Kidney tubule cell (primary cell): ENCODE measurements at regions not wholly inside any gene's neighbourhood (a gene's known extent, or its start where the extent isn't known, plus 50 kb on each side); places are given as distances from the start of the nearest gene placed in this dataset.
"Not testable (repeated sequence)": the region's sequence is repeated elsewhere in the genome, so short reads cannot be mapped to it uniquely, and the experiment has no call there.

Experiments used
- DNase-seq: peaks from one replicate; pipeline ENCODE4 v3.0.0-alpha.2; 2018; ENCODE audit warnings: low spot score

- no peak for DNase-seq
These were observed 50.7 kb upstream of the KLF7 start for GRCh38 chr2:207216457-207216856.

- DNase-seq = no peak
These were observed 51.7 kb upstream of the KLF7 start for GRCh38 chr2:207217442-207217841.

GRCh38 chr2:207219081-207219630 lies 53.4 kb upstream of the KLF7 start:
- DNase-seq = no peak

- DNase-seq = peak; percentile 72
These were observed 54.1 kb upstream of the KLF7 start for GRCh38 chr2:207219676-207220501.

- DNase-seq = no peak
These were observed 56.0 kb upstream of the KLF7 start for GRCh38 chr2:207221731-207222130.

- peak; percentile 89 for DNase-seq
These were observed 57.3 kb upstream of the KLF7 start for GRCh38 chr2:207223051-207223450.

- no peak for DNase-seq
These were observed 58.6 kb upstream of the KLF7 start for GRCh38 chr2:207224381-207224780.

GRCh38 chr2:207224791-207225482 lies 59.2 kb upstream of the KLF7 start:
- DNase-seq = no peak

GRCh38 chr2:207225773-207226172 lies 60.0 kb upstream of the KLF7 start:
- no peak for DNase-seq

GRCh38 chr2:207226243-207226642 lies 60.5 kb upstream of the KLF7 start:
- DNase-seq = peak; percentile 56

- peak; percentile 12 for DNase-seq
These were observed 60.9 kb upstream of the KLF7 start for GRCh38 chr2:207226671-207227061.

GRCh38 chr2:207227062-207227748 lies 61.5 kb upstream of the KLF7 start:
- DNase-seq = peak; percentile 62

- no peak for DNase-seq
These were observed 62.0 kb upstream of the KLF7 start for GRCh38 chr2:207227749-207228145.

- DNase-seq = no peak
These were observed 62.7 kb upstream of the KLF7 start for GRCh38 chr2:207228402-207228801.

- DNase-seq = no peak
These were observed 63.4 kb upstream of the KLF7 start for GRCh38 chr2:207229161-207229560.

- no peak for DNase-seq
These were observed 64.7 kb upstream of the KLF7 start for GRCh38 chr2:207230261-207231105.

GRCh38 chr2:207231106-207231865 lies 65.5 kb upstream of the KLF7 start:
- DNase-seq = peak; percentile 55

- DNase-seq = peak; percentile 38
These were observed 66.2 kb upstream of the KLF7 start for GRCh38 chr2:207231967-207232366.

- DNase-seq = not testable (repeated sequence)
These were observed 67.4 kb upstream of the KLF7 start for GRCh38 chr2:207233141-207233540.

GRCh38 chr2:207233731-207234130 lies 68.0 kb upstream of the KLF7 start:
- DNase-seq = no peak

- DNase-seq = no peak
These were observed 69.9 kb upstream of the KLF7 start for GRCh38 chr2:207235621-207236020.
